Breast epithelium (tissue), 4 donors: ENCODE measurements at regions not wholly inside any gene's neighbourhood (a gene's known extent, or its start where the extent isn't known, plus 50 kb on each side); places are given as distances from the start of the nearest gene placed in this dataset.

Source experiments
- DNase-seq, 2 donors: peaks; one replicate each; pipeline ENCODE4 v3.0.0-alpha.2; 2019; ENCODE audit warnings: low spot score in 2 of 2
- H3K27ac ChIP-seq, 2 donors: fragments of 200-600 bp; sonication (generic) in 1 of 2; one replicate each; pipeline ENCODE4 v1.5.1; 2016 to 2019; ENCODE audit warnings: mild to moderate bottlenecking in 1 of 2
- H3K27me3 ChIP-seq, 2 donors: fragments of 200-600 bp; sonication (generic) in 1 of 2; one replicate each; pipeline versions ENCODE4 v1.5.1 to v1.6.0; 2017 to 2019; ENCODE audit warnings: control low read depth in 1 of 2, mild to moderate bottlenecking in 1 of 2
- H3K36me3 ChIP-seq: fragments of 200-600 bp; one replicate; pipeline ENCODE4 v1.5.1; 2019
- H3K4me1 ChIP-seq, 2 donors: fragments of 200-600 bp; sonication (generic); one replicate each; pipeline ENCODE4 v1.5.1; 2016 to 2019; ENCODE audit warnings: control low read depth in 1 of 2
- H3K4me3 ChIP-seq, 3 donors: fragments of 200-600 bp; sonication (generic); 1 replicate in 2 of 3; 2 replicates in 1 of 3; pipeline ENCODE4 v1.5.1; 2016 to 2019; ENCODE audit warnings: mild to moderate bottlenecking in 3 of 3, moderate library complexity in 2 of 3
- H3K9me3 ChIP-seq, 2 donors: fragments of 200-600 bp; sonication (generic) in 1 of 2; one replicate each; pipeline ENCODE4 v1.5.1; 2016 to 2019; ENCODE audit warnings: control low read depth in 1 of 2
- POLR2A ChIP-seq: fragments of 450-650 bp; IDR thresholded peaks from one replicate; pipeline ENCODE4 v1.6.1; 2016; ENCODE audit warnings: antibody characterized with exemption, mild to moderate bottlenecking, moderate library complexity
- POLR2AphosphoS5 ChIP-seq, 3 donors: sonication (generic); formaldehyde crosslinking; IDR thresholded peaks; one replicate each; pipeline ENCODE4 v1.6.1; 2017; ENCODE audit warnings: antibody characterized with exemption in 3 of 3
- intact Hi-C: fragments of 100-400 bp; cut with DNase I; formaldehyde crosslinking; loops from one replicate; pipeline ENCODE4 v1.15.1; 2023; ENCODE audit warnings: low total_unique reads
- TF ChIP-seq, protein P1 (sequence below), 3 donors: fragments of 450-650 bp; IDR thresholded peaks; one replicate each; pipeline ENCODE4 v1.5.1; 2016 to 2017; ENCODE audit warnings: antibody characterized with exemption in 3 of 3, mild to moderate bottlenecking in 3 of 3, moderate library complexity in 3 of 3

DNA sequence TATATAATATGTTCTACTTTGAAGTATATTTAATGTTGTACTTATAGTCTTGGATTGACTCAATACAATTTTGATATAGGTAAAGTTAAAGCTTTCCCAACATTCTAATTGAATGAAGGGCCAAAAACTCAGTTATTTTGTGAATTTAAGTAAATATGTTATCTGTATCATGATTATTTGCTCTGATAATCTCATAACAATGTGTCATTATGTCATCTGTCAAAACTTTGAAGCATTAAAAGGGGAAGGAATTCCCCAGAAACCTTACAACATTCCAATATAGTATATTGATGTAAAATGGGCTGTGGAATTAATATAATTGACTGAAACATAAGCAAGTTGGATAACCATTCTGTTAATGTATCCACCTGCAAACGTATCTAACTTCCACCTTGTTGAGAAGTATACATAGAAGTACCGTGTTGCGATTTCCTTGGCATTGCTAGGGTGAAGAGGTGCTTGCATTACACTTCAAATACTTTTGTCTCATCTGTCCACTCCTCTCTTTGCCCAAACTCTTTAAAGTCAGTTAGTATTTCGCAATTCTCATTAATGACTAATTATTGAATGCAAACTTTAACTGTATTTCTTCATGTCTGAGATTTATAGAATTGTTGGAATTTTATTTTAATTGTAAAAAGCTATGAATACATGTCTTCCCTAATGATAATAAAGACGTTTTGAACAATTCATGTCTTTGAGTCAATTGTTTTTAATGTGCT, 1982.1 kb upstream of the ADGRL3 start:
- H3K27ac ChIP-seq, result no peak overlapping the region
- DNase-seq, result no peak
- no peaks in the 10 kb centered on the region for H3K4me1 ChIP-seq
- no peaks in the 10 kb centered on the region for H3K9me3 ChIP-seq
- H3K36me3 ChIP-seq, result no peaks in the 10 kb centered on the region
- H3K27me3 ChIP-seq, result no peaks in the 10 kb centered on the region
- TF ChIP-seq POLR2AphosphoS5 (IDR thresholded peaks at IDR 0.05) (no peak), POLR2A (no peak)
- TF ChIP-seq, protein P1, sequence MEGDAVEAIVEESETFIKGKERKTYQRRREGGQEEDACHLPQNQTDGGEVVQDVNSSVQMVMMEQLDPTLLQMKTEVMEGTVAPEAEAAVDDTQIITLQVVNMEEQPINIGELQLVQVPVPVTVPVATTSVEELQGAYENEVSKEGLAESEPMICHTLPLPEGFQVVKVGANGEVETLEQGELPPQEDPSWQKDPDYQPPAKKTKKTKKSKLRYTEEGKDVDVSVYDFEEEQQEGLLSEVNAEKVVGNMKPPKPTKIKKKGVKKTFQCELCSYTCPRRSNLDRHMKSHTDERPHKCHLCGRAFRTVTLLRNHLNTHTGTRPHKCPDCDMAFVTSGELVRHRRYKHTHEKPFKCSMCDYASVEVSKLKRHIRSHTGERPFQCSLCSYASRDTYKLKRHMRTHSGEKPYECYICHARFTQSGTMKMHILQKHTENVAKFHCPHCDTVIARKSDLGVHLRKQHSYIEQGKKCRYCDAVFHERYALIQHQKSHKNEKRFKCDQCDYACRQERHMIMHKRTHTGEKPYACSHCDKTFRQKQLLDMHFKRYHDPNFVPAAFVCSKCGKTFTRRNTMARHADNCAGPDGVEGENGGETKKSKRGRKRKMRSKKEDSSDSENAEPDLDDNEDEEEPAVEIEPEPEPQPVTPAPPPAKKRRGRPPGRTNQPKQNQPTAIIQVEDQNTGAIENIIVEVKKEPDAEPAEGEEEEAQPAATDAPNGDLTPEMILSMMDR (IDR thresholded peaks at IDR 0.05), result no peak
- no peak overlapping the region for H3K4me3 ChIP-seq
- intact Hi-C loops, result no loop called here

DNA sequence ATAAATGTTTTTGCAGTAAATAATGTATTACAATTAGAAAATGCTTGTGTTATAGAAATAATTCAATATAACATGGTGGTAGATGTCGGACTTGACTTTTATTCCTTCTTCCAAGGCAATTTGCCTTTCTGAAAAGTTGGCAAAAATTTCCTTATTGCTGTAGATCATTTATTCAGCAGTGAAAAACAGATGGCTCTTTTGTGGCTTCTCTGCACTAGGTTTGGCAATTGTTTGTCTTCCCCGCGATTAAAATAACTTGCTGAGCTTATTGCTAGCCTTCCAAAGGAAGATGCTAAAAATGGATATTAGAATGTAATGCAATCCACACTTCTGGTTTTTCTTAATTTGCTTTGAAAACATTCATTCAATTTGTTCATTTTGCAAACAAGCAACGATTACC, 1977.9 kb upstream of the ADGRL3 start:
- Histone ChIP-seq H3K4me3 (no peak overlapping the region), H3K27me3 (no peaks in the 10 kb centered on the region), H3K27ac (no peak overlapping the region), H3K9me3 (no peaks in the 10 kb centered on the region), H3K36me3 (no peaks in the 10 kb centered on the region), H3K4me1 (no peaks in the 10 kb centered on the region)
- intact Hi-C loops, result no loop called here
- no peak for DNase-seq
- TF ChIP-seq POLR2A (no peak), POLR2AphosphoS5 (IDR thresholded peaks at IDR 0.05) (no peak)
- TF ChIP-seq, protein P1 (IDR thresholded peaks at IDR 0.05), result no peak

DNA sequence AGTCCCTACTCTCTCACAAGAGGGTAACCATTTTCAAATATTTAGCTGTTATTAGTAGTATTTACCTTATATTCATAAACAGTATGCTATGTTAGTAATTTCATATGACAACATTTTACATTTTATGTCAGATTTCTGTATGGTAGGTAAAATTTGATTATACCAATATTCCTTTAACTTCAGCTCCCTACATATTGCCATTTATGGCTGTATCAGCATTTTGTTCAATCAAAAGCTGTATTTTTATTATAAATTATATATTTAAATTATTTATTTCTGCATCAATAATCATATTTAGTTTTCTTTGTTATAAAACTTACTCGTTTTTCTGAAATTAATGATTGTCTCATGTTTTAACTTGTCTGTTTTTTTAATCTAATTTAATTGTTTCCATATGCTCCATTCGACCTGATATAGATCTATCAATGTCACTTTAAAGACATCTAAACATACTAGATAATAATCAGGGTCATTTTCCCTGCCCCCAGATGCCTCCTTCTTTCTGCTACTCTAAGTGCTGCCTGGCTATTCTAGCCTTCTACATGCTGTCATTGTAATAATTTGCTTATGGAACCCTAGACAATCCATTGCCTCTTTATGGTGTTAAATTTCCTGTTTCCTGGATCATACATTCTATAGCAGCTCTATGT, 1976.7 kb upstream of the ADGRL3 start:
- Histone ChIP-seq H3K4me1 (no peaks in the 10 kb centered on the region), H3K27me3 (no peaks in the 10 kb centered on the region), H3K9me3 (no peaks in the 10 kb centered on the region), H3K27ac (no peak overlapping the region), H3K36me3 (no peaks in the 10 kb centered on the region), H3K4me3 (no peak overlapping the region)
- no peak for DNase-seq
- TF ChIP-seq, protein P1 (IDR thresholded peaks at IDR 0.05), result no peak
- TF ChIP-seq POLR2AphosphoS5 (IDR thresholded peaks at IDR 0.05) (no peak), POLR2A (no peak)
- intact Hi-C loops, result no loop called here

DNA sequence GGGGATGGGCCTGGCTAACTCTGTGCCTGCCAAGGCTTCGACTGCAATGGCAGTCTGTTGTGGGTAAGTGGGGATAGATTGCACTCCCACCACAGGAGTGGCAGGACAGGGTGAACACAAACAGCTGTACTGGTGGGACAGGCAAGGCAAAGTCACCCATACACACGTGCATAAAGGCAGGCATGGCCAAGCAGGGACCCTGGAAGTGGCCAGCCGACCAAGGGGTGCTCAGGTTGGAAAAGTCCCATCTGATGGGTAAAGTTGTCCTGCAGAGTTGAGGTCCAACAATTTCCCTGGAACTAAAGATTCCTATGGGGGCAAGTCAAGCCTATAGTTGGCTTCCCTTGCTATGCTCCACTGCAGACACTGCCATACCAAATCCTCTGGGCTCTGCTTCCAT, 1961.9 kb upstream of the ADGRL3 start:
- Histone ChIP-seq H3K27ac (no peak overlapping the region), H3K27me3 (no peaks in the 10 kb centered on the region), H3K4me1 (no peaks in the 10 kb centered on the region), H3K4me3 (no peak overlapping the region), H3K36me3 (no peaks in the 10 kb centered on the region), H3K9me3 (no peaks in the 10 kb centered on the region)
- intact Hi-C loops, result no loop called here
- no peak for DNase-seq
- no peak for TF ChIP-seq POLR2AphosphoS5 (IDR thresholded peaks at IDR 0.05)
- TF ChIP-seq, protein P1 (IDR thresholded peaks at IDR 0.05), result no peak
- no peak for TF ChIP-seq POLR2A

DNA sequence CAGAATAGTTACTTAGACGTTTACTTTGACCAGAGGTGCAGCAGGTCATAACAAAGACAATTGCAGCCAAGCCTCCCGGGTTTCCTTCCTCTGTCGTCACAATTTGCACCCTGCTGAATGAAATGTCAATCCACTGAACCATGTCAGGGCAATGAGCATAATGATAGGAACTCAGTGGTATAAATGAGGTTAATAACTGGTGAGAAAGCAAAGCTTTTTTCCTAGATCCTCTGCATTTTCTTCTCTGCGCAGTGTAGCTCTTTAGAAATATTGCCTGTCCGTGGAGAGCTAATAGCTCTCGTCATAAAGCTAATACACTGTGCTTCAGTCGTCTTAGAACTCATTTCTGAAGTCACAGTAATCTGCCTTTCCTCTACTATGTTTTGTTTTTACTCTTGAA, 1960.1 kb upstream of the ADGRL3 start:
- intact Hi-C loops, result no loop called here
- H3K27me3 ChIP-seq, result no peaks in the 10 kb centered on the region
- DNase-seq, result no peak
- H3K4me3 ChIP-seq, result no peak overlapping the region
- TF ChIP-seq POLR2AphosphoS5 (IDR thresholded peaks at IDR 0.05), result no peak
- no peak for TF ChIP-seq POLR2A
- TF ChIP-seq, protein P1 (IDR thresholded peaks at IDR 0.05), result no peak
- H3K9me3 ChIP-seq, result no peaks in the 10 kb centered on the region
- no peaks in the 10 kb centered on the region for H3K36me3 ChIP-seq
- no peaks in the 10 kb centered on the region for H3K4me1 ChIP-seq
- H3K27ac ChIP-seq, result no peak overlapping the region
